PC-3 (cell line): ENCODE measurements at regions not wholly inside any gene's neighbourhood (a gene's known extent, or its start where the extent isn't known, plus 50 kb on each side); places are given as distances from the start of the nearest gene placed in this dataset.
"Not testable (repeated sequence)": the region's sequence is repeated elsewhere in the genome, so short reads cannot be mapped to it uniquely, and the experiment has no call there.

Experiments
- ATAC-seq: fragments of 200-7000 bp; cut with Tn5 transposase; 2 replicates; pipeline ENCODE4 v1.9.1; 2020; ENCODE audit warnings: mild to moderate bottlenecking, moderate library complexity
- BruUV-seq: library from RNA; stranded (reverse); fragments of 400-500 nt; replicated peaks from 2 replicates; lab custom pipeline; 2021; lab: Mats Ljungman, UMichigan
- CTCF ChIA-PET: fragments of 300-600 bp; sonication (Branson Sonifier 250); formaldehyde crosslinking; loops from one replicate; lab custom pipeline; 2022; ENCODE audit warnings: antibody characterized with exemption; lab: Charles Lee
- POLR2A ChIA-PET: fragments of 300-600 bp; sonication (Branson Sonifier 250); formaldehyde crosslinking; loops from one replicate; lab custom pipeline; 2022; ENCODE audit warnings: antibody characterized with exemption; ENCODE audit not compliant: unreplicated experiment; lab: Charles Lee
- DNase-seq: peaks from one replicate; pipeline ENCODE4 v3.0.0-alpha.2; 2015
- H2AFZ ChIP-seq: fragments of 300-600 bp; sonication (generic); 2 replicates; pipeline ENCODE4 v1.6.0; 2016; ENCODE audit warnings: antibody characterized with exemption, low read length
- H3F3A ChIP-seq: fragments of 300-600 bp; sonication (generic); one replicate; pipeline ENCODE4 v1.6.0; 2017; ENCODE audit warnings: antibody characterized with exemption, low read length, control low read depth, mild to moderate bottlenecking; ENCODE audit not compliant: unreplicated experiment
- H3K27ac ChIP-seq: fragments of 300-600 bp; sonication (generic); 2 replicates; pipeline ENCODE4 v1.5.1; 2016; ENCODE audit warnings: mild to moderate bottlenecking, low read length
- H3K27me3 ChIP-seq: fragments of 300-600 bp; sonication (generic); 2 replicates; pipeline ENCODE4 v1.6.1; 2016; ENCODE audit warnings: low read length, mixed read lengths
- H3K36me3 ChIP-seq: fragments of 300-600 bp; sonication (generic); 2 replicates; pipeline ENCODE4 v1.6.1; 2016; ENCODE audit warnings: low read depth, mixed run types, low read length, mixed read lengths
- H3K4me1 ChIP-seq: fragments of 300-600 bp; sonication (generic); 2 replicates; pipeline ENCODE4 v1.5.1; 2016; ENCODE audit warnings: low read length; ENCODE audit not compliant: insufficient read depth
- H3K4me2 ChIP-seq: fragments of 300-600 bp; sonication (generic); 2 replicates; pipeline ENCODE4 v1.6.0; 2016; ENCODE audit warnings: low read length
- H3K4me3 ChIP-seq: fragments of 300-600 bp; sonication (generic); 2 replicates; pipeline ENCODE4 v1.5.1; 2016; ENCODE audit warnings: mild to moderate bottlenecking, low read length, mixed read lengths
- H3K79me2 ChIP-seq: fragments of 300-600 bp; sonication (generic); 2 replicates; pipeline ENCODE4 v1.6.1; 2017; ENCODE audit warnings: low read length, mixed read lengths
- H3K9ac ChIP-seq: fragments of 300-600 bp; sonication (generic); 2 replicates; pipeline ENCODE4 v1.6.0; 2016; ENCODE audit warnings: mild to moderate bottlenecking, low read length
- H3K9me2 ChIP-seq: fragments of 300-600 bp; sonication (generic); replicated peaks from 2 replicates; pipeline ENCODE4 v1.6.1; 2016; ENCODE audit warnings: mixed run types, low read length, mixed read lengths
- H3K9me3 ChIP-seq: fragments of 300-600 bp; sonication (generic); 2 replicates; pipeline ENCODE4 v1.6.1; 2016; ENCODE audit warnings: low read length, mixed read lengths
- H4K20me1 ChIP-seq: fragments of 300-600 bp; sonication (generic); 2 replicates; pipeline ENCODE4 v1.6.1; 2016; ENCODE audit warnings: low read length, mixed read lengths
- CTCF ChIP-seq: fragments of 300-600 bp; sonication (generic); conservative IDR thresholded peaks from 2 replicates; pipeline ENCODE4 v1.5.1; 2017; ENCODE audit warnings: antibody characterized with exemption, low read depth, mild to moderate bottlenecking, low read length
- EZH2 ChIP-seq: fragments of 300-600 bp; sonication (generic); IDR thresholded peaks from one replicate; pipeline ENCODE4 v1.6.1; 2017; ENCODE audit warnings: antibody characterized with exemption, mild to moderate bottlenecking, low read length; ENCODE audit not compliant: unreplicated experiment
- EZH2phosphoT487 ChIP-seq: fragments of 300-600 bp; sonication (generic); IDR thresholded peaks from 2 replicates; pipeline ENCODE4 v1.6.1; 2018; ENCODE audit warnings: mild to moderate bottlenecking, antibody characterized with exemption, low read length, borderline replicate concordance
- intact Hi-C: fragments of 100-400 bp; cut with micrococcal nuclease; formaldehyde crosslinking; loops from 2 replicates; pipeline ENCODE4 v1.9.0; 2023

- intact Hi-C loops = no loop called here
These were observed 136.0 kb downstream of the LMLN start for GRCh38 chr3:198096015-198096414.

DNA sequence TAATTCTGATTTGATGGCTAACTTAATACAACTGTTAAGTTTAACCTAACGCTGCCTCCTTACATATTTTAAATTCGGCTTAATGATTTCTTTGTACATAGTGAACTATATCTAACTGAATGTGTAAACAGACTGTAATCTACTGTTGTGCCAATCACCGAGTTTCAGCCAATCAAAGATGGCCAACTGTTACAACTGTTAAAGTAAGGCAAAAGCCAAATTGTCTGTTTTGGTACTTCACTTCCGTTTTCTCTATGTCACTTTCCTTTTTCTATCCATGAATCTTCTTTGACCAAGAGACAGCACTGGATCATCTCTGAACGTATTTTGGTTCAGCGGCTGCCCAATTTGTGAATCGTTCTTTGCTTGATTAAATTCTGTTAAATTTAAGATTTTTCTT is 137.0 kb downstream of the LMLN start:
- Histone ChIP-seq H3K27me3 (peaks cover 51% of the 10 kb centered on the region), H3K4me1 (no peaks in the 10 kb centered on the region), H3K4me3 (no peak overlapping the region), H3K36me3 (no peaks in the 10 kb centered on the region), H2AFZ (no peak overlapping the region), H3K9me2 (no peaks in the 10 kb centered on the region), H3K9me3 (no peaks in the 10 kb centered on the region), H3F3A (no peaks in the 10 kb centered on the region), H3K27ac (no peak overlapping the region), H4K20me1 (no peaks in the 10 kb centered on the region), H3K79me2 (no peaks in the 10 kb centered on the region), H3K9ac (no peak overlapping the region), H3K4me2 (no peak overlapping the region)
- POLR2A ChIA-PET = no interaction called here
- intact Hi-C loops = no loop called here
- no TSS peak for BruUV-seq
- DNase-seq = no peak
- CTCF ChIA-PET = no interaction called here
- no peak for TF ChIP-seq EZH2phosphoT487
- no peak for TF ChIP-seq CTCF
- no peak for ATAC-seq

More at GRCh38 chr3:198096015-198096414, 136.0 kb downstream of the LMLN start:
- H3K9me2 ChIP-seq = no peaks in the 10 kb centered on the region
- no peak overlapping the region for H3K27ac ChIP-seq
- no peak for DNase-seq
- no peak overlapping the region for H3K9ac ChIP-seq
- CTCF ChIA-PET = no interaction called here
- H4K20me1 ChIP-seq = no peaks in the 10 kb centered on the region
- no peak overlapping the region for H2AFZ ChIP-seq
- no peaks in the 10 kb centered on the region for H3K4me1 ChIP-seq
- POLR2A ChIA-PET = no interaction called here
- peaks cover 52% of the 10 kb centered on the region for H3K27me3 ChIP-seq
- no peak overlapping the region for H3K4me3 ChIP-seq
- TF ChIP-seq EZH2phosphoT487 (no peak), EZH2 (no peak), CTCF (no peak)
- no peak overlapping the region for H3K4me2 ChIP-seq
- no peak for ATAC-seq
- no peaks in the 10 kb centered on the region for H3F3A ChIP-seq
- H3K79me2 ChIP-seq = no peaks in the 10 kb centered on the region
- H3K36me3 ChIP-seq = no peaks in the 10 kb centered on the region
- no TSS peak for BruUV-seq
- no peaks in the 10 kb centered on the region for H3K9me3 ChIP-seq

DNA sequence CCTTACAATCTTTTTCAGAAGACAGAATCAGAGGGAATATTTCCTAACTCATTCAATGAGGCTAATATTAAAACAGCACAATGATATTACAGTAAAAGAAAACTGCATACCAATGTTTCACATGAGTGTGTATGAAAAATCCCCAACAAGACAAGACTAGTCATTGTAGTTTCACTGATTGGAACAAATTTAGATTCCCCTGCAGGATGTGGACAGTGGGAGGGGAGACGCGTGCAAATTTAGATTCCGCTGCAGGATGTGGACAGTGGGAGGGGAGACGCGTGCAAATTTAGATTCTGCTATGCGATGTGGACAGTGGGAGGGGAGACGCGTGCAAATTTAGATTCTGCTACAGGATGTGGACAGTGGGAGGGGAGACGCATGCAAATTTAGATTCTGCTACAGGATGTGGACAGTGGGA is 138.7 kb downstream of the LMLN start:
- H3F3A ChIP-seq, BruUV-seq, H3K9me2 ChIP-seq, H3K79me2 ChIP-seq, POLR2A ChIA-PET, H3K4me3 ChIP-seq, intact Hi-C loops, H4K20me1 ChIP-seq, H3K36me3 ChIP-seq, H3K4me1 ChIP-seq, H2AFZ ChIP-seq, H3K9ac ChIP-seq, ATAC-seq, H3K27ac ChIP-seq, DNase-seq, CTCF ChIA-PET, H3K4me2 ChIP-seq, H3K9me3 ChIP-seq: not testable (repeated sequence)
- H3K27me3 ChIP-seq = peaks cover 35% of the 10 kb centered on the region

DNA sequence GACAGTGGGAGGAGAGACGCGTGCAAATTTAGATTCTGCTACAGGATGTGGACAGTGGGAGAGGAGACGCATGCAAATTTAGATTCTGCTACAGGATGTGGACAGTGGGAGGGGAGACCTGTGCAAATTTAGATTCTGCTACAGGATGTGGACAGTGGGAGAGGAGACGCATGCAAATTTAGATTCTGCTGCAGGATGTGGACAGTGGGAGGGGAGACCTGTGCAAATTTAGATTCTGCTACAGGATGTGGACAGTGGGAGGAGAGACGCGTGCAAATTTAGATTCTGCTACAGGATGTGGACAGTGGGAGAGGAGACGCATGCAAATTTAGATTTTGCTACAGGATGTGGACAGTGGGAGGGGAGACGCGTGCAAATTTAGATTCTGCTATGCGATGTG is 143.1 kb downstream of the LMLN start:
- H3K27ac ChIP-seq, POLR2A ChIA-PET, ATAC-seq, H3K9me3 ChIP-seq, H3K9ac ChIP-seq, CTCF ChIA-PET, H3K27me3 ChIP-seq, BruUV-seq, H4K20me1 ChIP-seq, DNase-seq, H3K79me2 ChIP-seq, H2AFZ ChIP-seq, H3K36me3 ChIP-seq, H3K4me1 ChIP-seq, H3K4me2 ChIP-seq, intact Hi-C loops, H3F3A ChIP-seq, H3K9me2 ChIP-seq, H3K4me3 ChIP-seq: not testable (repeated sequence)
